SJCRH30 (cell line): ENCODE measurements at regions not wholly inside any gene's neighbourhood (a gene's known extent, or its start where the extent isn't known, plus 50 kb on each side); places are given as distances from the start of the nearest gene placed in this dataset.

Experiments
- DNase-seq, 2 experiments: peaks; one replicate each; pipeline ENCODE4 v3.0.0-alpha.2; 2015 to 2020
- H3K27ac ChIP-seq: fragments of 250-450 bp; sonication (Bioruptor Pico); 2 replicates; pipeline ENCODE4 v1.5.1; 2020; ENCODE audit warnings: mild to moderate bottlenecking, moderate library complexity
- H3K27me3 ChIP-seq: fragments of 250-450 bp; sonication (Bioruptor Pico); 2 replicates; pipeline ENCODE4 v1.5.1; 2020; ENCODE audit warnings: mild to moderate bottlenecking, moderate library complexity
- H3K36me3 ChIP-seq: fragments of 250-450 bp; sonication (Bioruptor Pico); 2 replicates; pipeline ENCODE4 v1.5.1; 2020; ENCODE audit warnings: mild to moderate bottlenecking, moderate library complexity
- H3K4me1 ChIP-seq: fragments of 250-450 bp; sonication (Bioruptor Pico); 2 replicates; pipeline ENCODE4 v1.5.1; 2020; ENCODE audit warnings: mild to moderate bottlenecking, moderate library complexity
- H3K4me3 ChIP-seq: fragments of 250-450 bp; sonication (Bioruptor Pico); 2 replicates; pipeline ENCODE4 v1.5.1; 2020; ENCODE audit warnings: mild to moderate bottlenecking, moderate library complexity
- H3K9me3 ChIP-seq: fragments of 250-450 bp; sonication (Bioruptor Pico); replicated peaks from 2 replicates; pipeline ENCODE4 v1.5.1; 2020; ENCODE audit warnings: mild to moderate bottlenecking, moderate library complexity

GRCh38 chr18:35920623-35921022 is 51.9 kb upstream of the RMP24 start:
- H3K27ac ChIP-seq: no peak overlapping the region
- H3K36me3 ChIP-seq: no peaks in the 10 kb centered on the region
- no peak overlapping the region for H3K4me3 ChIP-seq
- no peak for DNase-seq
- H3K4me1 ChIP-seq: no peaks in the 10 kb centered on the region
- H3K27me3 ChIP-seq: no peaks in the 10 kb centered on the region
- no peaks in the 10 kb centered on the region for H3K9me3 ChIP-seq
